Ammon's horn (tissue), 1 donor: ENCODE measurements at regions not wholly inside any gene's neighbourhood (a gene's known extent, or its start where the extent isn't known, plus 50 kb on each side); places are given as distances from the start of the nearest gene placed in this dataset.
"Not testable (repeated sequence)": the region's sequence is repeated elsewhere in the genome, so short reads cannot be mapped to it uniquely, and the experiment has no call there.

Source experiments
- DNase-seq: peaks from one replicate; pipeline ENCODE4 v3.0.0-alpha.2; 2016; ENCODE audit warnings: low spot score

DNA sequence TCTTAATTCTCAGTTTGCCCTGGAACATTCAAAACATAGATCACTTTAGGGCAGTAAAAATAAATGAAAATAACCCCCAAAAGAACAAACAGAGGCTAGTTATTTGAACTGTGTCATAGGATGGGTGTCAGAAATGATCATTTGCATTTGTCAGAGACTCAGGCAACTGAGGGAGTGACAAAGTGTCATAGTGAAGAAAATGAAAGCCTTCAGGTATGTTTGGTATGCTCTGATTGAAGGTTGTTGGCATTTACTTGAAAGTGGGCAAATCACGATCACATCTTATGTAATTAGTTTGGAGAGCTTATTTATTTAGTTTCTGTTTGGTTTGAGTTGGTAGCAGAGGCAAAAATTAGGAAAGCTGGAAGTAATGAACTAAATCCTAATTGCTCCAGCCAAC, 880.9 kb downstream of the ANKRD7 start:
- DNase-seq, result no peak

DNA sequence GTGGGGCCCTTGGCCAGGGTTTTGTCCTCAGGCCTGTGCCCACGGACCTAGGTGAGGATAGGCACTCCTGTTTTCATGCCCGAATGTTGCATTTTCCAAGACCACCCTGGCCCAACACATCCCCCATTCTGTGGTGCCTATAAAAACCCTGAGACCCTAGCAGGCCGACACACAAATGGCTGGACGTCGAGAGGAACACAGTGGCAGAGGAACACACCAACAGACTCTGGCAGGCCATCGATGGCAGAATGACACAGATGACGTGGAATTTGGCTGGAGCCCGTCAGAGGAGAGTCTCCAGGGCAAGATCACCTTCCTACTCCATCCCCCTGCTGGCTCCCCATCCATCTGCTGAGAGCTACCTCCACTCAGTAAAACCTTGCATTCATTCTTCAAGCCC, 898.8 kb downstream of the ANKRD7 start:
- no peak for DNase-seq

GRCh38 chr7:119127706-119128105, 903.2 kb downstream of the ANKRD7 start:
- DNase-seq, result no peak

DNA sequence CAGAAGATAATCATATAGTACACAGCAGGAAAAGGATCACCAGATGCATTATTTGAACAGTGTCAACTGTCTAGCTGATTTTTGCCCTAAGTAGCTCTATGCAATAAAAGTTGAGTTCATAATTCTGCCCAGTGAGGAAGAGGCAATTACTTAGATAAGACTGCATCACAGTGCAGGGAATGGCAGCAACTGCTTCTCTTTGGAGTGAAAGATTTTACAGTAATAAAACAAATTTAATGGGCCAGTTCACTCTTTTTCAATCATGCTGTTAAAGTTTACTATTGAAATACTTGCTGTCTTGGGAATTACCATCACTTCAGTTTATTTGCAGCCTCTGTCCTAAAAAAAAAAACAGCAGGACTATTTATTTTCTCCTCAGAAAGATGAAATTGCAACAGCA, 907.9 kb downstream of the ANKRD7 start:
- DNase-seq, result no peak

- no peak for DNase-seq
These were observed 942.9 kb downstream of the ANKRD7 start for GRCh38 chr7:119167431-119167830.

DNA sequence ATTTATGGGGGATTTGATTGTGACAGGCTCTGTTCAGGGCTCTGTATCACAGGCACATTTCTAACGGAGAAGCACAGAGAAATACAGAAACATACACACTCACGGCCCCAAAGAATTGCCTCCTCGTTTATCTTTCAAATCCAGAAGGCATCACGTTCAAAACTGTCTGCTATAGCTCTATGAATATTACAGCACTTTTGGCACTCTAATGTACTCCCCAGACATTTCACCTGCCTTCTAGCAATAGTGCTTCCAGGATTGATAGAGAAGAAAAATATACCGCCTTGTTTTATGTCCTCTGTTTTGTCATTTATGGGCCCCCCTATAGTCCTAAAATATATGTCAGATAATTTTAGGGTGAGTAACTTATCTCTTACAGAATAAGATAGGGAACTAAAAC, 947.5 kb downstream of the ANKRD7 start:
- DNase-seq, result no peak

GRCh38 chr7:119175911-119176627, 951.6 kb downstream of the ANKRD7 start:
- DNase-seq, result peak; percentile 84

- no peak for DNase-seq
These were observed 953.4 kb downstream of the ANKRD7 start for GRCh38 chr7:119177863-119178262.

DNA sequence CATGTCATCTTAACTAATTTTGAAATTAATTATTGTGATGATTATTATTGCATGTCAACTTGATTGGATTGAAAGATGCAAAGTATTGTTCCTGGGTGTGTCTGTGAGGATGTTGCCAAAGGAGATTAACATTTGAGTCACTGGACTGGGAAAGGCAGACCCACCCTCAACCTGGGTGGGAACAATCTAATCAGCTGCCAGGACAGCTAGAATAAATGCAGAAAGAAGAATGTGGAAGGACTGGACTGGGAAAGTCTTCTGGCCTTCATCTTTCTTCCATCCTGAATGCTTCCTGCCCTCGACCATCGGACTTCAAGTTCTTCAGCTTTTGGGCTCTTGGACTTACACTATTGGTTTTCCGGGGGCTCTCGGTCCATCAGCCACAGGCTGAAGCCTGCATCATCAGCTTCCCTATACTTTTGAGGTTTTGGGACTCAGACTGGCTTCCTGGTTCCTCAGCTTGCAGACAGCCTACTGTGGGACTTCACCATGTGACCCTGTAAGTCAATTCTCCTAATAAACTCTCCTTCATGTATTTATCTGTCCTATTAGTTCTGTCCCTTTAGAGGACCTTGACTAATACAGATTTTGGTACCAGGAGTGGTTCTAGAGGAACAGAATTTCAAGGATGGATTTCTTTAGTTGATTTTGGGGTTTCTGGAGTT, 959.8 kb downstream of the ANKRD7 start:
- DNase-seq, result no peak

DNA sequence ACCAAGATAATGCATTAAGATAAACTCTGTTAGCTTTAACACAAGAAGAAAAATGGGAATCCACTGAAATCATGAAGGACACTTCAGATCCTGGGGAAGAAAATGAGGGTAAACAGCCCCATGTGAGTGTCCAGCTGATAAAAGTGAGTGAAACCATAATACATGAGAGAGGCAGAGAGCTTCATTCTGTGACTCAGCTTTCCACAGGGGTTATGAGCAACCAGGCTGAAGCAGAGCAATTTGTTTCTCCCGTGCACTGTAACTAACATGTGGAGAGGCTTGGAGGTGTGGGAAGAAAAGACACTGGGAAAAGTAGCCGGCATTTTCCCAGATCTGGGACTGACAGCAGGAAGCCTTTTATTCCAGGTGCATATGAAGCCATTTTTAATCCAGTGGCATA, 971.7 kb downstream of the ANKRD7 start:
- DNase-seq, result no peak

GRCh38 chr7:119197172-119197876, 972.8 kb downstream of the ANKRD7 start:
- DNase-seq, result no peak

GRCh38 chr7:119197877-119198527, 973.5 kb downstream of the ANKRD7 start:
- peak; percentile 25 for DNase-seq

DNA sequence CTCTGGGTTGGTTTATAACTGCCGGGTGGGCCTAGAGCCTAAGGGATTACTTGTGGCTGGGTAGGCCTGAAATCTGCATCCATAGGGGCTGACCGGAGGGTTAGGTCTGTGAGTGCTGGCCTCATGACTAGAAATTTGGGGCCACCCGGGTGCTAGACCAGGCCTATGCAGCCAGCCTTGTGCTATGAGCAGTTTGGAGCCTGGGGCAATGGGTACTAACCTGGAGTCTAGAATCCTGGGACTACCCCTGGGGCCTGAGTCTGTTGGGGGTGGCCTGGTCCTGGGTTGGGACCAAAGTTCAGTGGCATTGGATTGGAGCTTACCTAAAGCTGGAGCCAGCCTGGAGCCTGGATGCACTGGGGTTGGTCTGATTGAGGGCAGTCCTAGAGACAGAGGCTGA, 995.2 kb downstream of the ANKRD7 start:
- DNase-seq, result no peak

DNA sequence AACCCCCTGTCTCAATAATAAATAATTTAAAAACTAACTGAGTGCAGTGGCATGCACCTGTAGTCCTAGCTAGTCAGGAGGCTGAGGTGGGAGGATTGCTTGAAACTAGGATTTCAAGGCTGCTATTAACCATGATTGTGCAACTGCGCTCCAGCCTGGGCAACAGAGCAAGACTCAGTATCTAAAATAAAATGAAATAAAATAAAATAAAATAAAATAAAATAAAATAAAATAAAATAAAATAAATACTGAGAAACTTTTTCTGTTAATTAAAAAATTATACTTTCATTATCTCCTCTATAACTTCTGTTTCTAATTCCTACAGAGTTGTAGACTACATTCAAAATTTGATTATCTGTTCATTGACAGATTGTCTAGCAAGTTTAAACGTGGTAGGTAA, 999.4 kb downstream of the ANKRD7 start:
- DNase-seq, result no peak

DNA sequence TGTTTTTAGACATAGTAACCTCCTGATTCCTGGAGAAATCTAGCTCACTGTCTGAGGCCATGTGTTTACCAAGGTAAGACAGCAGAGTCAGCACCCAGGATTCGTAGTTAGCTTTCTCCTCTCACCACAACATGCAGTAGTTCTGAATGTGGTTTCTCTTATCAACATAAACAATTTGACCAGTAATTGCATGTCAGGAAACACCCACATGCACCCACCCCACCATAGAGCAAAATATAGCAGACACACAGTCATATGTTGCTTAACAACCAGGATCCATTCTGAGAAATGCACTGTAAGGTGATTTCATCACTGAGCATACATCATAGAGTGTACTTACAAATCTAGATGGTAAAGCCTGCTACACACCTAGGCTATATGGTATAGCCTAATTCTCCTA, 1004.0 kb downstream of the ANKRD7 start:
- no peak for DNase-seq

DNA sequence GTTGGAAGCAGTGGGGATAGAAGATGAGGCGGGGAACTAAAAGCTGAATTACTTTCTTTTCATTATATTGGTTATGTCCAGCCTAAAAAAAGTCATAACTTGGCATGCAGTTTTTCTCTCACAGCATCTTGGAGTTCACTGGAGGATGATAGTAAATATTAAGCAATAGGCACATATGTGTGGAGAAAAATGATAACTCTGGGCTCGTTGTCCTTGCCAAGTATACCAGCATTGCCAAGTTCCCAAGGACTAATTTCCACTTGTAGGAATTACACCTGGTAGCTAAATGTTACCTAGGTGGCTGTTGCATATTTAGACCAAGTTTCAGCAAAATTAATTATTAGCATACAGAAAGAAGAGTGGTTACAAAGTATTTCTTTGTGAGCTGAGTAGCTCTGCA, 1007.6 kb downstream of the ANKRD7 start:
- no peak for DNase-seq

DNA sequence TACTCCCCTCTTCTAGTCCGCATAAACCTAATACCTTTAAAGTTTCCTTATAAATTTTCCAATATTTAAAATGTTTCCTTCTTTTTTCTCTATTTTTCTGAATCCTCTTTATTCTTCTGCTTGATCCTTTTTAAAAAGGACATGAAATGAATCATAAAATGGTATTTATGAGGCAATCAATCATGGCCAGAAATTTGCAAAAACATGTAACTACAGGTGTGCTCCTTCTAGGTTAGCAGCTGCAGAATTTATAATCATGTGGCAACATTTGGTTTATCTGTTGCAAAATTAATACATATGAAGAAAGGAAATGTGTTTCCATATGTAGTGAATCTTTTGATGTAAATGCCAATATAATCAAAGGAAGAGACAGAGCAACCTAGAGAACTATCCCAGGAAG, 1008.5 kb downstream of the ANKRD7 start:
- no peak for DNase-seq

GRCh38 chr7:119252962-119253361, 1020.0 kb upstream of the KCND2 start:
- DNase-seq, result no peak

DNA sequence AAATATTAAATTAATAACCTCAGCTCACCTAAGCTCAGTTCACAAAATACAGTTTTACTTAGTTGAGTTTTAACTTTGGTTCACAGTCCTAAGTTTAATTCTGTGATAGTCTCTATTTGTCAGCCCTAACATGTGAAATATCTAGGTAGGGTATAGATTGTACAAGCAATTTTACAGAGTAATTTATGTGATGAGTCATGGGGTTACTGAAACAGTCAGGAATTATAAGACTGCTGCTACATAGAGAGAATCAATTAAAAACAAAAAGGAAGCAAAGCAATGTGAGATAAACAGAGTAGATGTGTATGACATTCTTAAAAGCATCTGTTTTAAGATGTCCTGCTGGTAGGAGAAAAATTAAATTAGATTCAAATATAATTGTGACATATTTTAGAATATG, 1018.2 kb upstream of the KCND2 start:
- no peak for DNase-seq

- no peak for DNase-seq
These were observed 1017.0 kb upstream of the KCND2 start for GRCh38 chr7:119256001-119256400.

- no peak for DNase-seq
These were observed 1016.4 kb upstream of the KCND2 start for GRCh38 chr7:119256446-119257131.

DNA sequence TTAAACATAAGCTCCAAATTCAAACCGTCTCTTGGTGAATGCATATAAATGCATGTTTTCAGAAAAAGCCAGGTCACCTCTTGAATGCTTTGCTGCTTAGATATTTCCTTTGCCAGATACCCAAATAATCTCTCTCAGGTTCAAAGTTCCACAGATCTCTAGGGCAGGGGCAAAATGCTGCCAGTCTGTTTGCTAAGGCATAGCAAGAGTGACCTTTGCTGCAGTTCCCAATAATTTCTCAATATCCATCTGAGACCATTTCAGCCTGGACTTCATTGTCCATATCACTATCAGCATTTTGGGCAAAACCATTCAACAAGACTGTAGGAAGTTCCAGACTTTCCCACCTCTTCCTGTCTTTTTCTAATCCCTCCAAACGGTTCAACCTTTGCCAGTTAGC, 1006.2 kb upstream of the KCND2 start:
- not testable (repeated sequence) for DNase-seq
